ENCODE measurements at regions not wholly inside any gene's neighbourhood (a gene's known extent, or its start where the extent isn't known, plus 50 kb on each side); places are given as distances from the start of the nearest gene placed in this dataset.

- TF ChIP-seq TCF12 (IDR thresholded peaks at IDR 0.05; ENCODE audit: low read depth) (no peak), MAX (IDR thresholded peaks at IDR 0.05) (no peak), CREB1 (IDR thresholded peaks at IDR 0.05; ENCODE audit: low read depth) (no peak), TAF1 (IDR thresholded peaks at IDR 0.05; ENCODE audit: low read depth) (no peak), EGR1 (IDR thresholded peaks at IDR 0.05) (no peak), RAD21 (IDR thresholded peaks at IDR 0.05; ENCODE audit: low read depth) (no peak)
- TF ChIP-seq, protein P1, sequence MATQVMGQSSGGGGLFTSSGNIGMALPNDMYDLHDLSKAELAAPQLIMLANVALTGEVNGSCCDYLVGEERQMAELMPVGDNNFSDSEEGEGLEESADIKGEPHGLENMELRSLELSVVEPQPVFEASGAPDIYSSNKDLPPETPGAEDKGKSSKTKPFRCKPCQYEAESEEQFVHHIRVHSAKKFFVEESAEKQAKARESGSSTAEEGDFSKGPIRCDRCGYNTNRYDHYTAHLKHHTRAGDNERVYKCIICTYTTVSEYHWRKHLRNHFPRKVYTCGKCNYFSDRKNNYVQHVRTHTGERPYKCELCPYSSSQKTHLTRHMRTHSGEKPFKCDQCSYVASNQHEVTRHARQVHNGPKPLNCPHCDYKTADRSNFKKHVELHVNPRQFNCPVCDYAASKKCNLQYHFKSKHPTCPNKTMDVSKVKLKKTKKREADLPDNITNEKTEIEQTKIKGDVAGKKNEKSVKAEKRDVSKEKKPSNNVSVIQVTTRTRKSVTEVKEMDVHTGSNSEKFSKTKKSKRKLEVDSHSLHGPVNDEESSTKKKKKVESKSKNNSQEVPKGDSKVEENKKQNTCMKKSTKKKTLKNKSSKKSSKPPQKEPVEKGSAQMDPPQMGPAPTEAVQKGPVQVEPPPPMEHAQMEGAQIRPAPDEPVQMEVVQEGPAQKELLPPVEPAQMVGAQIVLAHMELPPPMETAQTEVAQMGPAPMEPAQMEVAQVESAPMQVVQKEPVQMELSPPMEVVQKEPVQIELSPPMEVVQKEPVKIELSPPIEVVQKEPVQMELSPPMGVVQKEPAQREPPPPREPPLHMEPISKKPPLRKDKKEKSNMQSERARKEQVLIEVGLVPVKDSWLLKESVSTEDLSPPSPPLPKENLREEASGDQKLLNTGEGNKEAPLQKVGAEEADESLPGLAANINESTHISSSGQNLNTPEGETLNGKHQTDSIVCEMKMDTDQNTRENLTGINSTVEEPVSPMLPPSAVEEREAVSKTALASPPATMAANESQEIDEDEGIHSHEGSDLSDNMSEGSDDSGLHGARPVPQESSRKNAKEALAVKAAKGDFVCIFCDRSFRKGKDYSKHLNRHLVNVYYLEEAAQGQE (IDR thresholded peaks at IDR 0.05; ENCODE audit: low read depth) = no peak
Measured at GRCh38 chr4:35286434-35286833, 957.9 kb downstream of the ARAP2 start.
